Activated CD4-positive, alpha-beta T cell treated with anti-CD3 and anti-CD28 coated beads for 36 hours (primary cell): ENCODE measurements at regions not wholly inside any gene's neighbourhood (a gene's known extent, or its start where the extent isn't known, plus 50 kb on each side); places are given as distances from the start of the nearest gene placed in this dataset.

Source experiments
- ATAC-seq: fragments of 200-7000 bp; cut with Tn5 transposase; one replicate; pipeline ENCODE4 v1.10.0; 2021; ENCODE audit warnings: mild to moderate bottlenecking, moderate library complexity
- CTCF ChIA-PET: fragments of 350-600 bp; sonication (Branson Sonifier 250); formaldehyde crosslinking; loops from one replicate; lab custom pipeline; 2021; ENCODE audit warnings: antibody characterized with exemption; lab: Charles Lee
- POLR2A ChIA-PET: fragments of 350-600 bp; sonication (Branson Sonifier 250); formaldehyde crosslinking; loops from one replicate; lab custom pipeline; 2021; ENCODE audit warnings: antibody characterized with exemption, inconsistent platforms; lab: Charles Lee
- DNase-seq: peaks from one replicate; pipeline ENCODE4 v3.0.0-alpha.2; 2020
- H3K27ac Mint-ChIP-seq: one replicate; pipeline ENCODE4 v1.8.0; 2021; ENCODE audit warnings: mixed read lengths
- H3K27me3 Mint-ChIP-seq: one replicate; pipeline ENCODE4 v1.8.0; 2021; ENCODE audit warnings: mixed read lengths
- H3K36me3 Mint-ChIP-seq: one replicate; pipeline ENCODE4 v1.8.0; 2021; ENCODE audit warnings: low read depth, mixed read lengths
- H3K4me1 Mint-ChIP-seq: one replicate; pipeline ENCODE4 v1.8.0; 2021; ENCODE audit warnings: mixed read lengths
- H3K4me3 Mint-ChIP-seq: one replicate; pipeline ENCODE4 v1.8.0; 2021; ENCODE audit warnings: mild to moderate bottlenecking, moderate library complexity, mixed read lengths
- H3K9me3 Mint-ChIP-seq: one replicate; pipeline ENCODE4 v1.8.0; 2021; ENCODE audit warnings: low read depth, mixed read lengths
- intact Hi-C, 2 experiments: fragments of 100-400 bp; cut with DNase I in 1 of 2; cut with micrococcal nuclease in 1 of 2; formaldehyde crosslinking; loops; one replicate each; pipeline versions ENCODE4 v1.14.2 to v1.15.1; 2022 to 2024; cut with DNase I, micrococcal nuclease

DNA sequence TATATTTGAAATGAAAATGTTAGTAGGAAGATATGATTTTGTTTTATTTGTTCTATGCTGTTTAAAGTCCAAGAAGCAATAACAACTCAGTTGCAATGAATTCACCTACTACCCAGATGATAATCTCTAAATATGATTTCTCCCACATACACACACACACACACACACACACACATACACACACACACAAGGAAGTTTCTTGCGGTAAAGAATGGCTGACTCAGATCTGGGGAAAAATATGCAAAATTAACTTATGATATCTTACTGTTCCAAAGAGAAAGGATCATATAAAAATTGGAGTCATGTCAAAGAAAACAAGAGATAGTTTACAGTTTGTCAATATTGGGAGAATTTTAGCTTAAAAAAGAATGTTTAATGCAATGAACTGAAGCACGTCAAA is 456.7 kb downstream of the SLC16A7 start:
- intact Hi-C loops = no loop called here
- Mint-ChIP-seq H3K4me1 (no peaks in the 10 kb centered on the region), H3K4me3 (no peak overlapping the region), H3K27me3 (no peaks in the 10 kb centered on the region), H3K27ac (no peak overlapping the region), H3K36me3 (no peaks in the 10 kb centered on the region), H3K9me3 (peaks cover 5% of the 10 kb centered on the region)
- POLR2A ChIA-PET = no interaction called here
- no peak for ATAC-seq
- no peak for DNase-seq
- CTCF ChIA-PET = no interaction called here

DNA sequence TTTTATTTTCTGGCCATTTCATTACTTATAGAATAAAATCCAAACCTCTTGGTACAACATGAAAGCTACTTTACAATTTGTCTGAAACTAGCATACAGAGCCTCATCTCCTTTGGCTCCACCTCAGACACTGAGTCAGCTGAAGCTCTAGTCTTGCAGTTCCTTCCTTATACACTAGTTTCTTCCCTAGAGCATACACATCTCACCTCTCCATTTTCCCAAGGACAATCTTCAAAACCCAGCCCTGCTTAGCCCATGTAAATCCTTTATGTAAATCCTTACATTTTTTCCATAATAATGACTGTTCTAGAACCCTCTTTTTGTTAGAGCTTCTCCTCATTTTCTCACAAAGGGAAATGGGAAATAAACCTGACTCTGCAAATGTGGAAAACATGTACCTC is 463.4 kb downstream of the SLC16A7 start:
- CTCF ChIA-PET = no interaction called here
- intact Hi-C loops = no loop called here

DNA sequence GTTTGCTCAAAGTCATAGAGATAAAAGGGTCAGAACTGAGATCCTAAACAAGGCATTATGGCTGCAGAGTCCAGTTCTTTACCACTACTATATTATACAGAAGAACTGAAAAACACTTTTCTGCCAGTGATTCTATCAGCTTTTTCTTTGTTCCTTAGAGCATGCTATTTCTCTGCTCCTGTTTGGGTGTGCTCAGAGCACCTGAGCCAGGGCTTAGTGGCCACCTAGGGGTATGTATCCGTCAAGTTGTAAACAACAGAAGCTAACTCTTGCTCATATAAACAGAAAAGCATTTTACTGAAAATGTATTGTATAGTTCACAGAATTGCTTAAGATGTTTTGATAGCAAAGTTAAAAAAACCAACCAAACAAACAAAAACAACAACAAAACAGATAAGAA is 470.8 kb downstream of the SLC16A7 start:
- intact Hi-C loops = no loop called here
- no peak for DNase-seq
- H3K9me3 Mint-ChIP-seq = no peaks in the 10 kb centered on the region

More for the DNA sequence above, 463.4 kb downstream of the SLC16A7 start:
- DNase-seq (no peak), ATAC-seq (no peak)
- H3K36me3 Mint-ChIP-seq = no peaks in the 10 kb centered on the region
- H3K27me3 Mint-ChIP-seq = no peaks in the 10 kb centered on the region
- H3K27ac Mint-ChIP-seq = no peak overlapping the region
- POLR2A ChIA-PET = no interaction called here
- peaks cover 2% of the 10 kb centered on the region for H3K9me3 Mint-ChIP-seq
- H3K4me3 Mint-ChIP-seq = no peak overlapping the region
- H3K4me1 Mint-ChIP-seq = no peaks in the 10 kb centered on the region

DNA sequence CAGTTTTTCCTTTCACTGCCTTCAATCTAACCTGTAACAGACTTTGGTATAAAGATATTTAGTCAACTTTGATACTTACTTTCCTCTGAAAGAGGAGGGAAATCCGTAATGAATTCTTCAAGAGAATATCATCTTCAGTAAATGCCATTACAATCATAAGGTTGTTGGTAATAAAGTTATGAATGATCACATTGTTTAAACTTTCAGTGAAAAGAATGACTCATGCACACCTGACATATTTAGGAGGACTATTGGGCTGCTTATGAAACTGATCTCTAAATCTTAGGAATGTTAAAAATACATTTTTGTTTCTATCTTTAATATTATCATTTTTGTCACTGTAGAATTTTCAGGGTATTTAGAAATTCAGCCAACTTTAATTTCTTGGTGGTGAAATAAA is 474.7 kb downstream of the SLC16A7 start:
- intact Hi-C loops = no loop called here
- ATAC-seq (no peak), DNase-seq (no peak)
- CTCF ChIA-PET = interaction anchor here (1.7 kb wide), 1 partner anchor 71 kb away, joined by 3 read pairs; no protein-coding TSS in a partner anchor
- POLR2A ChIA-PET = no interaction called here
- H3K4me3 Mint-ChIP-seq = no peak overlapping the region
- H3K36me3 Mint-ChIP-seq = no peaks in the 10 kb centered on the region
- no peak overlapping the region for H3K27ac Mint-ChIP-seq
- H3K4me1 Mint-ChIP-seq = no peaks in the 10 kb centered on the region
- H3K27me3 Mint-ChIP-seq = no peaks in the 10 kb centered on the region
- no peaks in the 10 kb centered on the region for H3K9me3 Mint-ChIP-seq

More for the DNA sequence above, 470.8 kb downstream of the SLC16A7 start:
- Mint-ChIP-seq H3K36me3 (no peaks in the 10 kb centered on the region), H3K27me3 (no peaks in the 10 kb centered on the region), H3K4me3 (no peak overlapping the region), H3K4me1 (no peaks in the 10 kb centered on the region), H3K27ac (no peak overlapping the region)
- ATAC-seq = no peak
- ChIA-PET CTCF (no interaction called here), POLR2A (no interaction called here)

DNA sequence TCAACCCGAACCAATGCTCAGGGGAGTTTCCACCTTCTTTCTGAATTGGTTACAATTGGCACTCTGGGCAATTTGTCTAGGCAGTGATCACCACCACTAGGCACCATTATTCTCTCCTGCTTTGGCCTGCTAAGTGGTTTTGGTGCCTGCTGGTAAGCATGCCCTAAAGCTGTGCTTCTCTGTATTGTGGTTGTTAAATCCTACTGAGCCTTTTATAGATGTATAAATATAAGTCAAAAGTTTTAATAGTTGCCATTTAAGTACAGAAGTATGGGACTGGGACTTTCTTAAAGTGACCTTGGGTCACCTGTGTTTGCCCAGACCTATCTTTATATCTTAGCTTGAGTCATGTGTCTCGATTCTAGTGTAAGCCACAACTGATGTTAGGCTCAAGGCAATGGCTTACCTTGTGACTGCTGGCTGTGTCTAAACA is 475.9 kb downstream of the SLC16A7 start:
- POLR2A ChIA-PET = no interaction called here

DNA sequence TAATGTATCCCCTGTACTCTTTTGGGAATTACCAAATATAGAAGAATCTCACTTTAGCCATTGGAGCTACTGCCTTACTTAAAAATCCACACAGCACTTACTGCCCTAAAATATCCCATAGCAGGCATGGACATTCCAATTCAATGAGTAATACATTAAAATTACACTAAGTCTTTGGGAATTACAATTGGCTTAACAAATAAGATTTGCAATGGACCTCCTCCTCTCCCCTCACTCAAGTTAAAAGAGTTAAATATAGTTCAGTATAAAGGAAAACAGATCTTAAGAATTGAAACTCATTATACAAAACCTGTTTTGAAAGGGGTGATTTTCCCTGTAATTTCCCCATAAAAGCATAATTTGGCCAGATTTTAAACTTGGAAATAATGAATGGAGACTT is 477.1 kb downstream of the SLC16A7 start:
- ChIA-PET POLR2A (no interaction called here), CTCF (interaction anchor here (1.0 kb wide), 1 partner anchor 8 kb away, joined by 3 read pairs; no protein-coding TSS in a partner anchor)
- ATAC-seq (no peak), DNase-seq (no peak)
- H3K27me3 Mint-ChIP-seq = no peaks in the 10 kb centered on the region
- H3K9me3 Mint-ChIP-seq = peaks cover 3% of the 10 kb centered on the region
- no peaks in the 10 kb centered on the region for H3K36me3 Mint-ChIP-seq
- H3K27ac Mint-ChIP-seq = no peak overlapping the region
- intact Hi-C loops = no loop called here
- H3K4me1 Mint-ChIP-seq = no peaks in the 10 kb centered on the region
- no peak overlapping the region for H3K4me3 Mint-ChIP-seq

More for the DNA sequence above, 475.9 kb downstream of the SLC16A7 start:
- DNase-seq = no peak
- no peak overlapping the region for H3K4me3 Mint-ChIP-seq
- CTCF ChIA-PET = interaction anchor here (1.7 kb wide), 1 partner anchor 70 kb away, joined by 3 read pairs; no protein-coding TSS in a partner anchor
- no peaks in the 10 kb centered on the region for H3K4me1 Mint-ChIP-seq
- H3K9me3 Mint-ChIP-seq = no peaks in the 10 kb centered on the region
- intact Hi-C loops = no loop called here
- no peak for ATAC-seq
- no peaks in the 10 kb centered on the region for H3K27me3 Mint-ChIP-seq
- H3K36me3 Mint-ChIP-seq = no peaks in the 10 kb centered on the region
- H3K27ac Mint-ChIP-seq = no peak overlapping the region

DNA sequence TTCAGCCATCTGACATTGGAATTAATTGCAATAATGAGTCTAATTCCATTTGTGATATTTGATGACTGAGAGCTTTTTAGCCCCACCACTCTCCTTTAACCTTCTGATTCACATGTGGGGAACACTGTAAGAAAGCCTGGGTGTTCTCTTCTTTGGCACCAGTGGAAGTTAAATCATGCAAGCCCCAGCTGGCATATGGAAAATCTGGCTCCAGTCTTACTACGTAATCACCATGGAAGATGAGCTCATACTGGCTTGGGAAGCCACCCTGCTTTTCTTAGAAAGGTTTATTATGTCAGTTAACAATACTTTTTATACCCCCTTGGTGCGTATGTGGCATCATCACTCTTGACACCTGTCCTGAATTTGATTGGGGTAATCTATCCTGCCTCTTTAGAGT is 479.3 kb downstream of the SLC16A7 start:
- intact Hi-C loops = no loop called here
- no peak for ATAC-seq
- ChIA-PET POLR2A (no interaction called here), CTCF (no interaction called here)
- H3K4me1 Mint-ChIP-seq = no peaks in the 10 kb centered on the region
- H3K27me3 Mint-ChIP-seq = no peaks in the 10 kb centered on the region
- no peak overlapping the region for H3K27ac Mint-ChIP-seq
- H3K4me3 Mint-ChIP-seq = no peak overlapping the region
- no peak for DNase-seq
- H3K9me3 Mint-ChIP-seq = peaks cover 5% of the 10 kb centered on the region
- no peaks in the 10 kb centered on the region for H3K36me3 Mint-ChIP-seq

DNA sequence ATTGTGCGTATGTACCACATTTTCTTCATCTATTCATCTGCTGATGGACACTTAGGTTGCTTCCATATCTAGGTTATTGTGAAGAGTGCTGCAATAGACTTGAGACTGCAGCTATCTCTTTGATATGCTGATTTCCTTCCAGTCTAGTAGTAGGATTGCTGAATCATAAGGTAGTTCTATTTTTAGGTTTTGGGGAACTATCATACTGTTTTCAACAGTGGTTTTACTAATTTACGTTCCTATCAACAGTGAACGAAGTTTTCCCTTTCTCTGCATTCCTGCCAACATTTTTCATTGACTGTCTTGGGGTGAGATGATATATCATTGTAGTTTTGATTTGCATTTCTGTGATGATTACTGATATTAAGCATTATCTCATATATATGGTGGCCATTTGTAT is 482.2 kb downstream of the SLC16A7 start:
- H3K36me3 Mint-ChIP-seq = no peaks in the 10 kb centered on the region
- CTCF ChIA-PET = interaction anchor here (0.7 kb wide), 1 partner anchor 400 kb away, joined by 3 read pairs; no protein-coding TSS in a partner anchor
- intact Hi-C loops = no loop called here
- no peaks in the 10 kb centered on the region for H3K4me1 Mint-ChIP-seq
- no peak overlapping the region for H3K4me3 Mint-ChIP-seq
- H3K9me3 Mint-ChIP-seq = peaks cover 9% of the 10 kb centered on the region
- H3K27ac Mint-ChIP-seq = no peak overlapping the region
- ATAC-seq (no peak), DNase-seq (no peak)
- no peaks in the 10 kb centered on the region for H3K27me3 Mint-ChIP-seq
- POLR2A ChIA-PET = no interaction called here

DNA sequence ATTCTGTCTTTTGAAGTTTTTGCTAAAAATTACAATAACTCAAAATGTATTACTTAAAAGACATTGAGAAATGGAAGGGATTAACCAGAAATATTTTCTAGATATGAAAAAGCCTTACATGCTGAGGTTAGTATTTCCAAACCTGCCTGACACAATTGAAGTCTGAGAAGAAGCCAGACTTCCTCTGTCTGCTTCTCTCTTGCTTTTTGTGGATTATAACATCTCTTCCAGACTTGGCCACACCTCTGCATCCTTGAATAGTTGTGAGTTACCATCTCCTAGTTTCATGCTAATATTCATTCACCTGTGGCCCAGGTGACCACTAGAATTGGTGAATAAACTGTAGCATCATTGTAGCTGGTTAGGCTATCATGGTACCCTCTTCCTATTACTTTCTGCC is 497.6 kb downstream of the SLC16A7 start:
- intact Hi-C loops = no loop called here
- no peaks in the 10 kb centered on the region for H3K9me3 Mint-ChIP-seq
- ATAC-seq (no peak), DNase-seq (no peak)
- H3K36me3 Mint-ChIP-seq = no peaks in the 10 kb centered on the region
- H3K27me3 Mint-ChIP-seq = no peaks in the 10 kb centered on the region
- no peaks in the 10 kb centered on the region for H3K4me1 Mint-ChIP-seq
- H3K4me3 Mint-ChIP-seq = no peak overlapping the region
- ChIA-PET CTCF (no interaction called here), POLR2A (no interaction called here)
- H3K27ac Mint-ChIP-seq = no peak overlapping the region

DNA sequence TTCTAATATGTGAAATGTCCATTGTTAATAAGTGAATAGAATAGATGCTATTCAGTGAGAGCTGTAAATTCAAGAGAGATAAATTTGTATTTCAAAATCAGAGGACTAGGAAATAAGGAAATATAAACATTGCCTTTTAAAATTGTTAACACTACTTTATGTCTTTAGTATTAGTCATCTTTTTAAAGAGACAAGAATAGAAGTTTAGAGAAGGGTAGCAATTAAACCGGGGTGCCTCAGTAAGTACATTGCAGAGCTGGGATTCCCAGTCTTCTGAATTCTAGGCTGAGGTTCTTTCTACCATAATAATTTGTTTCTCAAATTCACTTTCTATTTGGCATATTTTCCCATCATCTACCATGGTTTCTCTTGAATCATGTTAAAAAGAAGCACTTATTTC is 498.6 kb downstream of the SLC16A7 start:
- Mint-ChIP-seq H3K4me1 (no peaks in the 10 kb centered on the region), H3K27ac (no peak overlapping the region), H3K9me3 (no peaks in the 10 kb centered on the region), H3K27me3 (no peaks in the 10 kb centered on the region), H3K4me3 (no peak overlapping the region), H3K36me3 (no peaks in the 10 kb centered on the region)
- POLR2A ChIA-PET = no interaction called here
- ATAC-seq (no peak), DNase-seq (no peak)
- intact Hi-C loops = no loop called here
- CTCF ChIA-PET = no interaction called here

DNA sequence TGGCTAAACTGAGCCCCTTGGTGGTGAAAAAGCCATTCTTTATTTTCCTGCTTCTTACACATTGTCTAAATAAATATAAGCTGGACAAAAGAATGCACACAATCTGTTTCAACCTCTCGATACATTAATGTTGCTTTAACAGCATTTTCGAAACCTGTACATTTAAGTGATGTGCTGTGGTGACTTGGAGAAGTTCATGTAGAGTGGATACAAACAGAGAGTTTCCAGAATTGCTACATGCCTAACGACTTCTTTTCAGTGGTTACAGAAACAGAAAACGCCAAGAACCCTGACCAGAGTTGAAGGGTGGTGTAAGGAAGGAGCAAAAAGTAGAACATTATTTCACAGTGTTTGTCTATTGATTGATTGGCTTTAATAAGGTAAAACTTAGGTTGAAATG is 500.9 kb downstream of the SLC16A7 start:
- intact Hi-C loops = no loop called here
- no peak overlapping the region for H3K4me3 Mint-ChIP-seq
- ChIA-PET POLR2A (no interaction called here), CTCF (interaction anchor here (0.6 kb wide), 1 partner anchor 25 kb away, joined by 3 read pairs; no protein-coding TSS in a partner anchor)
- H3K27me3 Mint-ChIP-seq = no peaks in the 10 kb centered on the region
- ATAC-seq = no peak
- peaks cover 2% of the 10 kb centered on the region for H3K9me3 Mint-ChIP-seq
- no peak for DNase-seq
- H3K36me3 Mint-ChIP-seq = no peaks in the 10 kb centered on the region
- H3K27ac Mint-ChIP-seq = no peak overlapping the region
- no peaks in the 10 kb centered on the region for H3K4me1 Mint-ChIP-seq

DNA sequence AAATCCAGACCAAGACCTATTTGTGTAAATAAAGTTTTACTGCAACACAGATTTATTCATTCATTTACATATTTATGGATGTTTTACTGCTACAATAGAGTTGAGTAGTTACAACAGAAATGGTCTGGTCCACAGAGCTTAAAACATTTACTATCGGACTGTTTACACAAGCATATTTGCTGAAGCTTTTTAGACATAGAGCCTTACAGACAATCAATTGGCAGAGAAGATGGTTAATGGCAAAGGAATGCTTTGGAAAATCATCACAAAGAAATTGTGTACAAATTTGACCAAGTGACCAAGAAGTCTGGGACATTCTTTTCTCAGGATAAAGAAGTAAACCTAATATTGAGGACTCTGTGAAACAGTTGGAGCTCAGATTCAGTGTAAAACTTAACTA is 504.3 kb downstream of the SLC16A7 start:
- intact Hi-C loops = no loop called here
- CTCF ChIA-PET = no interaction called here
- Mint-ChIP-seq H3K27ac (no peak overlapping the region), H3K4me3 (no peak overlapping the region), H3K27me3 (no peaks in the 10 kb centered on the region), H3K9me3 (peaks cover 2% of the 10 kb centered on the region), H3K4me1 (no peaks in the 10 kb centered on the region), H3K36me3 (no peaks in the 10 kb centered on the region)
- ATAC-seq (no peak), DNase-seq (no peak)
- POLR2A ChIA-PET = no interaction called here

DNA sequence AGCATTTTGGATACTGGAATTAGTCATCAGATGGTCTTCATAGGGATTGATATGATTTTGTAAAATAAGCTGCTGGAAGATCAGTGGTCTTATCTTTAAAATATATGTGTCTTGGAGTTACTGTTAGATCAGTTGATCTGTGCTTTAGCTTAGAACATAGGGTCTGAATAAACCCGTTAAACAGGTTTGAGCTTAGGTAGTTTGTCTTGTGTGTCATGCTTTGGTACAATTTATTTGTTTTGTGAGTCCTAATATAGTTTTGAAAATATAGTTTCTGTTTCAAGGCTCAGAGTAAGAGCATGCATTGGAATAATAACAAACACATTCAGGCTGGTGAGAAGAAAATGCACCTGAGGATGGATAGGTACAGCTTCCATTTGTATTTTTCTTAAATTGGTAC is 505.0 kb downstream of the SLC16A7 start:
- intact Hi-C loops = no loop called here
- no peaks in the 10 kb centered on the region for H3K27me3 Mint-ChIP-seq
- DNase-seq = no peak
- ChIA-PET POLR2A (no interaction called here), CTCF (no interaction called here)
- ATAC-seq = no peak
- H3K36me3 Mint-ChIP-seq = no peaks in the 10 kb centered on the region
- H3K4me1 Mint-ChIP-seq = no peaks in the 10 kb centered on the region
- H3K9me3 Mint-ChIP-seq = peaks cover 2% of the 10 kb centered on the region
- H3K27ac Mint-ChIP-seq = no peak overlapping the region
- H3K4me3 Mint-ChIP-seq = no peak overlapping the region
